ENCODE measurements at regions not wholly inside any gene's neighbourhood (a gene's known extent, or its start where the extent isn't known, plus 50 kb on each side); places are given as distances from the start of the nearest gene placed in this dataset.

- no peak for TF ChIP-seq CTCF (IDR thresholded peaks at IDR 0.05)
- no peak for TF ChIP-seq POLR2AphosphoS5 (IDR thresholded peaks at IDR 0.05)
- TF ChIP-seq EP300 (IDR thresholded peaks at IDR 0.05) = no peak
Observed at GRCh38 chr4:79652738-79653137, 244.7 kb upstream of the GK2 start.

Measured in esophagus muscularis mucosa (tissue), 4 donors.